ENCODE measurements at regions not wholly inside any gene's neighbourhood (a gene's known extent, or its start where the extent isn't known, plus 50 kb on each side); places are given as distances from the start of the nearest gene placed in this dataset.

GRCh38 chr16:35908152-35908551 is 2448.7 kb downstream of the TP53TG3F start:
- no peak for DNase-seq (ENCODE audit: low read depth)
- no peak overlapping the region for H3K4me3 ChIP-seq (ENCODE audit: low read depth, low read length)
- TF ChIP-seq MAX (IDR thresholded peaks at IDR 0.05; ENCODE audit: low read depth, low read length) = no peak
- TF ChIP-seq MYC (IDR thresholded peaks at IDR 0.05; ENCODE audit: low read depth, low read length) = no peak
- no peak for TF ChIP-seq POLR2A (IDR thresholded peaks at IDR 0.05; ENCODE audit: extremely low read depth, insufficient read length)
- TF ChIP-seq CTCF (IDR thresholded peaks at IDR 0.05; ENCODE audit: low read depth, low read length) = no peak

- peak; percentile 90 for TF ChIP-seq CTCF (IDR thresholded peaks at IDR 0.05; ENCODE audit: low read depth, low read length)
- no peak for TF ChIP-seq MAX (IDR thresholded peaks at IDR 0.05; ENCODE audit: low read depth, low read length)
- H3K4me3 ChIP-seq (ENCODE audit: low read depth, low read length) = no peak overlapping the region
- DNase-seq (ENCODE audit: low read depth) = peak; percentile 64
These were observed 2449.5 kb downstream of the TP53TG3F start for GRCh38 chr16:35908942-35909341.

GRCh38 chr16:35909351-35909954 is 2450.0 kb downstream of the TP53TG3F start:
- H3K4me3 ChIP-seq (ENCODE audit: low read depth, low read length) = no peak overlapping the region
- TF ChIP-seq MYC (IDR thresholded peaks at IDR 0.05; ENCODE audit: low read depth, low read length) (no peak), POLR2A (IDR thresholded peaks at IDR 0.05; ENCODE audit: extremely low read depth, insufficient read length) (no peak), MAX (IDR thresholded peaks at IDR 0.05; ENCODE audit: low read depth, low read length) (no peak), CTCF (IDR thresholded peaks at IDR 0.05; ENCODE audit: low read depth, low read length) (no peak)
- DNase-seq (ENCODE audit: low read depth) = no peak

GRCh38 chr16:35910409-35910808 is 2451.0 kb downstream of the TP53TG3F start:
- peak; percentile 14 for DNase-seq (ENCODE audit: low read depth)
- H3K4me3 ChIP-seq (ENCODE audit: low read depth, low read length) = no peak overlapping the region
- TF ChIP-seq POLR2A (IDR thresholded peaks at IDR 0.05; ENCODE audit: extremely low read depth, insufficient read length) = no peak
- no peak for TF ChIP-seq CTCF (IDR thresholded peaks at IDR 0.05; ENCODE audit: low read depth, low read length)
- no peak for TF ChIP-seq MYC (IDR thresholded peaks at IDR 0.05; ENCODE audit: low read depth, low read length)
- no peak for TF ChIP-seq MAX (IDR thresholded peaks at IDR 0.05; ENCODE audit: low read depth, low read length)

- no peak for DNase-seq (ENCODE audit: low read depth)
- no peak overlapping the region for H3K4me3 ChIP-seq (ENCODE audit: low read depth, low read length)
- no peak for TF ChIP-seq POLR2A (IDR thresholded peaks at IDR 0.05; ENCODE audit: extremely low read depth, insufficient read length)
These were observed 2452.5 kb downstream of the TP53TG3F start for GRCh38 chr16:35911899-35912298.

GRCh38 chr16:35931722-35932121 is 2472.3 kb downstream of the TP53TG3F start:
- no peak for DNase-seq (ENCODE audit: low read depth)
- no peak for TF ChIP-seq POLR2A (IDR thresholded peaks at IDR 0.05; ENCODE audit: extremely low read depth, insufficient read length)
- no peak for TF ChIP-seq CTCF (IDR thresholded peaks at IDR 0.05; ENCODE audit: low read depth, low read length)
- no peak for TF ChIP-seq MYC (IDR thresholded peaks at IDR 0.05; ENCODE audit: low read depth, low read length)
- no peak for TF ChIP-seq MAX (IDR thresholded peaks at IDR 0.05; ENCODE audit: low read depth, low read length)
- H3K4me3 ChIP-seq (ENCODE audit: low read depth, low read length) = no peak overlapping the region

Data from NB4 (cell line).